Hepatocyte (in vitro differentiated cells): ENCODE measurements at regions not wholly inside any gene's neighbourhood (a gene's known extent, or its start where the extent isn't known, plus 50 kb on each side); places are given as distances from the start of the nearest gene placed in this dataset.
"Not testable (repeated sequence)": the region's sequence is repeated elsewhere in the genome, so short reads cannot be mapped to it uniquely, and the experiment has no call there.

Experiments
- DNase-seq: peaks from one replicate; pipeline ENCODE4 v3.0.0-alpha.2; 2016; ENCODE audit warnings: low spot score
- H2AFZ ChIP-seq: fragments of 200-600 bp; sonication (generic); 2 replicates; pipeline ENCODE4 v1.6.0; 2016; ENCODE audit warnings: antibody characterized with exemption, mild to moderate bottlenecking
- H3K27ac ChIP-seq: fragments of 200-600 bp; sonication (generic); 2 replicates; pipeline ENCODE4 v1.5.1; 2016; ENCODE audit warnings: mild to moderate bottlenecking
- H3K27me3 ChIP-seq: fragments of 200-600 bp; sonication (generic); 2 replicates; pipeline ENCODE4 v1.6.1; 2016
- H3K36me3 ChIP-seq: fragments of 200-600 bp; sonication (generic); replicated peaks from 2 replicates; pipeline ENCODE4 v1.5.1; 2016; ENCODE audit warnings: low read depth; ENCODE audit not compliant: insufficient read depth
- H3K4me1 ChIP-seq: fragments of 200-600 bp; sonication (generic); 2 replicates; pipeline ENCODE4 v1.5.1; 2016; ENCODE audit warnings: mild to moderate bottlenecking, moderate library complexity; ENCODE audit not compliant: insufficient read depth
- H3K4me2 ChIP-seq: fragments of 200-600 bp; sonication (generic); 2 replicates; pipeline ENCODE4 v1.6.0; 2016
- H3K4me3 ChIP-seq: fragments of 200-600 bp; sonication (generic); 2 replicates; pipeline ENCODE4 v1.5.1; 2016; ENCODE audit warnings: mild to moderate bottlenecking
- H3K79me2 ChIP-seq: fragments of 200-600 bp; sonication (generic); 2 replicates; pipeline ENCODE4 v1.6.0; 2017; ENCODE audit warnings: mild to moderate bottlenecking
- H3K9me2 ChIP-seq: fragments of 200-600 bp; sonication (generic); replicated peaks from 2 replicates; pipeline ENCODE4 v1.6.0; 2017; ENCODE audit warnings: mild to moderate bottlenecking; ENCODE audit not compliant: insufficient read depth
- H3K9me3 ChIP-seq: fragments of 200-600 bp; sonication (generic); 2 replicates; pipeline ENCODE4 v1.5.1; 2016; ENCODE audit warnings: low read depth, mild to moderate bottlenecking
- H4K20me1 ChIP-seq: fragments of 200-600 bp; sonication (generic); 2 replicates; pipeline ENCODE4 v1.6.0; 2016; ENCODE audit warnings: mild to moderate bottlenecking; ENCODE audit not compliant: insufficient read depth, poor library complexity, severe bottlenecking
- CTCF ChIP-seq: fragments of 200-600 bp; sonication (generic); IDR thresholded peaks from 2 replicates; pipeline ENCODE4 v1.5.1; 2016; ENCODE audit warnings: antibody characterized with exemption, mild to moderate bottlenecking; ENCODE audit not compliant: poor library complexity
- EZH2 ChIP-seq: fragments of 200-600 bp; sonication (generic); IDR thresholded peaks from 2 replicates; pipeline ENCODE4 v1.6.1; 2016; ENCODE audit warnings: antibody characterized with exemption, mild to moderate bottlenecking, borderline replicate concordance
- EZH2phosphoT487 ChIP-seq: fragments of 200-600 bp; sonication (generic); IDR thresholded peaks from one replicate; pipeline ENCODE4 v1.6.1; 2018; ENCODE audit warnings: antibody characterized with exemption, mild to moderate bottlenecking, low read depth, moderate library complexity; ENCODE audit not compliant: unreplicated experiment, severe bottlenecking
- WGBS: methylation state at CpG from one replicate; pipeline ENCODE4 v1.1.6; 2016; ENCODE audit warnings: low lambda C conversion rate; ENCODE audit errors: missing lambda C conversion rate; 5-methylcytosine and 5-hydroxymethylcytosine counted together

GRCh38 chr2:78154586-78154985 lies 632.4 kb upstream of the LRRTM4 start:
- Histone ChIP-seq H3K4me2 (no peak overlapping the region), H3K9me3 (no peaks in the 10 kb centered on the region), H3K27me3 (peaks cover 7% of the 10 kb centered on the region), H3K27ac (no peak overlapping the region), H3K79me2 (no peaks in the 10 kb centered on the region), H4K20me1 (no peaks in the 10 kb centered on the region), H3K4me3 (no peak overlapping the region), H3K9me2 (no peaks in the 10 kb centered on the region), H2AFZ (no peak overlapping the region), H3K36me3 (no peaks in the 10 kb centered on the region), H3K4me1 (no peaks in the 10 kb centered on the region)
- TF ChIP-seq EZH2 = no peak
- no peak for TF ChIP-seq EZH2phosphoT487
- no peak for TF ChIP-seq CTCF
- WGBS = 86% methylated on average over 2 of the region's 2 CpGs
- no peak for DNase-seq

- Histone ChIP-seq H3K27ac (no peak overlapping the region), H3K4me3 (no peak overlapping the region), H3K36me3 (no peaks in the 10 kb centered on the region), H3K4me1 (no peaks in the 10 kb centered on the region), H3K4me2 (no peak overlapping the region), H3K9me3 (no peaks in the 10 kb centered on the region), H3K79me2 (no peaks in the 10 kb centered on the region), H3K9me2 (no peaks in the 10 kb centered on the region), H4K20me1 (no peaks in the 10 kb centered on the region), H3K27me3 (peaks cover 7% of the 10 kb centered on the region), H2AFZ (no peak overlapping the region)
- 55% methylated on average over 2 of the region's 2 CpGs for WGBS
- DNase-seq = no peak
- no peak for TF ChIP-seq EZH2
- no peak for TF ChIP-seq EZH2phosphoT487
- no peak for TF ChIP-seq CTCF
Observed at GRCh38 chr2:78162202-78162601, 640.0 kb upstream of the LRRTM4 start.

- not testable (repeated sequence) for H2AFZ ChIP-seq, H4K20me1 ChIP-seq, H3K4me2 ChIP-seq, H3K27ac ChIP-seq, H3K27me3 ChIP-seq, DNase-seq, H3K4me3 ChIP-seq, H3K79me2 ChIP-seq, H3K9me2 ChIP-seq, H3K9me3 ChIP-seq, H3K36me3 ChIP-seq, H3K4me1 ChIP-seq
- WGBS = 97% methylated on average over 9 of the region's 9 CpGs
Observed at GRCh38 chr2:78172157-78172556, 650.0 kb upstream of the LRRTM4 start.

GRCh38 chr2:78175645-78176044 lies 653.5 kb upstream of the LRRTM4 start:
- no peak for DNase-seq
- WGBS = 40% methylated on average over 2 of the region's 2 CpGs
- H3K27me3 ChIP-seq = no peaks in the 10 kb centered on the region
- no peaks in the 10 kb centered on the region for H3K79me2 ChIP-seq
- H3K9me3 ChIP-seq = no peaks in the 10 kb centered on the region
- H3K9me2 ChIP-seq = no peaks in the 10 kb centered on the region
- no peaks in the 10 kb centered on the region for H3K4me1 ChIP-seq
- no peak overlapping the region for H3K4me2 ChIP-seq
- no peak overlapping the region for H3K27ac ChIP-seq
- H4K20me1 ChIP-seq = no peaks in the 10 kb centered on the region
- no peaks in the 10 kb centered on the region for H3K36me3 ChIP-seq
- no peak for TF ChIP-seq EZH2
- TF ChIP-seq EZH2phosphoT487 = no peak
- TF ChIP-seq CTCF = no peak
- H3K4me3 ChIP-seq = no peak overlapping the region
- no peak overlapping the region for H2AFZ ChIP-seq
